Suprapubic skin (tissue), 3 donors: ENCODE measurements at regions not wholly inside any gene's neighbourhood (a gene's known extent, or its start where the extent isn't known, plus 50 kb on each side); places are given as distances from the start of the nearest gene placed in this dataset.

Experiments
- CTCF ChIP-seq, 2 donors: fragments of 200-600 bp in 1 of 2; fragments of 450-650 bp in 1 of 2; sonication (generic) in 1 of 2; IDR thresholded peaks; one replicate each; pipeline ENCODE4 v1.5.1; 2016 to 2019; ENCODE audit warnings: antibody characterized with exemption in 2 of 2, mild to moderate bottlenecking in 1 of 2, moderate library complexity in 1 of 2
- EP300 ChIP-seq: sonication (generic); formaldehyde crosslinking; IDR thresholded peaks from one replicate; pipeline ENCODE4 v1.6.1; 2017; ENCODE audit warnings: antibody characterized with exemption
- POLR2A ChIP-seq, 2 donors: fragments of 450-650 bp; IDR thresholded peaks; one replicate each; pipeline ENCODE4 v1.6.1; 2017; ENCODE audit warnings: antibody characterized with exemption in 2 of 2, mild to moderate bottlenecking in 2 of 2, moderate library complexity in 2 of 2

DNA sequence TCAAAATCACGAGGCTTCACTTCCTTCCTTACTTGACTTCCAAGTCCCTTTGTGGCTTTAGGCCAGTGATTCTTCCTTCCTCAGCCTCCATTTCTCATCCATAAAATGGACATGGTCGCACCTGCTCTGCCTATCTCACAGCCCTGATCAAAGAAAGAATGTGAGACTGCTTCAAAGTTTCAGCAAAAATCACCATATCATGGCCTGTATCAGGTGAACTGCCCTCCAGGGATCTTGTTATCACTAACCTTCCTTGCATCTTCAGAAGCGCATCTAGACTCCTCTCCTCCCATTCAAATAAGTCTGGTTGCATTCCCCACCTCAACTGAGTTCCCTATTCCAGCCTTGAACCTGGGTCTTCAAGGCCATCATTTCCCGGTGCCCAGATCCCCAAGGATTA lies 96.5 kb downstream of the TTC32 start:
- TF ChIP-seq POLR2A (IDR thresholded peaks at IDR 0.05), result no peak
- no peak for TF ChIP-seq CTCF (IDR thresholded peaks at IDR 0.05)
- TF ChIP-seq EP300, result no peak
